GM11168 (cell line): ENCODE measurements at regions not wholly inside any gene's neighbourhood (a gene's known extent, or its start where the extent isn't known, plus 50 kb on each side); places are given as distances from the start of the nearest gene placed in this dataset.

ENCODE experiments used
- in situ Hi-C: fragments of 300-500 bp; cut with MboI; formaldehyde crosslinking; loops from one replicate; pipeline ENCODE4 v1.12.0; 2022; ENCODE audit warnings: low sequenced_read_pairs; ENCODE audit not compliant: unreplicated experiment

- in situ Hi-C loops = no loop called here
Observed at GRCh38 chr13:83975655-83976165, 93.4 kb upstream of the SLITRK1 start.

- in situ Hi-C loops = no loop called here
Observed at GRCh38 chr13:83958531-83958930, 76.3 kb upstream of the SLITRK1 start.

GRCh38 chr13:83955011-83955410 lies 72.7 kb upstream of the SLITRK1 start:
- in situ Hi-C loops = no loop called here

- in situ Hi-C loops = no loop called here
Observed at GRCh38 chr13:83953916-83954315, 71.6 kb upstream of the SLITRK1 start.

GRCh38 chr13:83950293-83950692 lies 68.0 kb upstream of the SLITRK1 start:
- in situ Hi-C loops = no loop called here

GRCh38 chr13:83943530-83944279 lies 61.4 kb upstream of the SLITRK1 start:
- in situ Hi-C loops = no loop called here

- in situ Hi-C loops = no loop called here
Observed at GRCh38 chr13:83941701-83942335, 59.5 kb upstream of the SLITRK1 start.

GRCh38 chr13:83940742-83941141 lies 58.5 kb upstream of the SLITRK1 start:
- in situ Hi-C loops = no loop called here

GRCh38 chr13:83937579-83937978 lies 55.3 kb upstream of the SLITRK1 start:
- in situ Hi-C loops = no loop called here

- in situ Hi-C loops = no loop called here
Observed at GRCh38 chr13:83935566-83935965, 53.3 kb upstream of the SLITRK1 start.
